Stimulated activated effector memory CD8-positive, alpha-beta T cell treated with anti-CD3 and anti-CD28 coated beads, Interleukin-12 subunit alpha, Interleukin-12 subunit beta, amount 100 ng/mL, for 72 hours (primary cell): ENCODE measurements at regions not wholly inside any gene's neighbourhood (a gene's known extent, or its start where the extent isn't known, plus 50 kb on each side); places are given as distances from the start of the nearest gene placed in this dataset.
"Not testable (repeated sequence)": the region's sequence is repeated elsewhere in the genome, so short reads cannot be mapped to it uniquely, and the experiment has no call there.

Source experiments
- ATAC-seq: fragments of 150-1000 bp; cut with Tn5 transposase; 2 replicates; pipeline ENCODE4 v1.10.0; 2021
- DNase-seq, 2 donors: peaks; one replicate each; pipeline ENCODE4 v3.0.0; 2021 to 2022; ENCODE audit warnings: low spot score in 2 of 2
- H3K27ac Mint-ChIP-seq: one replicate; pipeline ENCODE4 v1.8.0; 2022; ENCODE audit warnings: mild to moderate bottlenecking, mixed read lengths
- H3K36me3 Mint-ChIP-seq: one replicate; pipeline ENCODE4 v1.8.0; 2022; ENCODE audit warnings: mild to moderate bottlenecking, mixed read lengths
- H3K4me1 Mint-ChIP-seq: one replicate; pipeline ENCODE4 v1.8.0; 2022; ENCODE audit warnings: mixed read lengths
- H3K4me3 Mint-ChIP-seq: one replicate; pipeline ENCODE4 v1.8.0; 2022; ENCODE audit warnings: mild to moderate bottlenecking, mixed read lengths
- H3K9me3 Mint-ChIP-seq: one replicate; pipeline ENCODE4 v1.8.0; 2022; ENCODE audit warnings: mixed read lengths

DNA sequence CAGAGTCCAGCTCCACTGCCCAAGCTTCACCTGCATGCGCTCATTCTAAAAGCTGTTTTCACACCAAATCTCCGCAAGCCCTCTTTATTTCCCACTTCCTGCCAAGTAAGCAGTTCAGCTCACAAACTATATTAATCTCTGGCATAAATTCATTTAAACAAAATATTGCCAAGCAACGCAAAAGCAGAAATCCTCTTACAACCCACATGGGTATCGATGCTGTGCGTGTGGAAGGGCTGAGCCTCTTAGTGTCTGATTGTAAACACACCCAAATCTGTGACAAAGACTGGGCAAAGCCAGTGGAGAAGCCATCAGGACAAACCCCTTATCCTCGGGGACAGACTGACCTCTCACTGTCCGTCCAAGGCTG is 124.3 kb upstream of the ATP2B2 start:
- Mint-ChIP-seq H3K4me1 (no peaks in the 10 kb centered on the region), H3K36me3 (no peaks in the 10 kb centered on the region), H3K9me3 (no peaks in the 10 kb centered on the region), H3K4me3 (no peak overlapping the region), H3K27ac (no peak overlapping the region)
- ATAC-seq (no peak), DNase-seq (no peak)

- Mint-ChIP-seq H3K4me3 (no peak overlapping the region), H3K36me3 (no peaks in the 10 kb centered on the region), H3K9me3 (no peaks in the 10 kb centered on the region), H3K27ac (no peak overlapping the region), H3K4me1 (no peaks in the 10 kb centered on the region)
- no peak for ATAC-seq
- no peak for DNase-seq
Measured at GRCh38 chr3:10631224-10631623, 125.8 kb upstream of the ATP2B2 start.

DNA sequence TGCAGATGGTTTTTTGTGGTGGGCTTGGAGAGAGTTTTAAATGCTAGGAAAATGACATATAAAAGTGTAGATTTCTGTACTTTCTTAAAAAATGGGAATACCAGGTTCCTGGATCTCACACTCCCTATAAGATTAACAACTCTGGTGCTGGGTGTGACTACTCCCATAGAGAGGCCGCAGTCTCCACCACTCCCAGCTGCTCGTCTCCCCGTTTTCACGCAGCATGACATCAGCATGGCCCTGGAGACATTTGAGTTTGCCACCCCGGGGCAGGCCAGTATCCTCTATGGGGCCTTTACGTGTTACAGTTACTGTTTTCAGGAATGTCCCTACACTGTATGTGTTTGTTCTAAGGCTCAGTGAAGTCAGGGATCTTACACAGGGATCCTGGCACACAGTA is 126.7 kb upstream of the ATP2B2 start:
- Mint-ChIP-seq H3K4me1 (no peaks in the 10 kb centered on the region), H3K4me3 (no peak overlapping the region), H3K36me3 (no peaks in the 10 kb centered on the region), H3K9me3 (peaks cover 5% of the 10 kb centered on the region), H3K27ac (no peak overlapping the region)
- ATAC-seq = no peak
- no peak for DNase-seq

- H3K9me3 Mint-ChIP-seq = peaks cover 11% of the 10 kb centered on the region
- no peaks in the 10 kb centered on the region for H3K4me1 Mint-ChIP-seq
- ATAC-seq = no peak
- no peak overlapping the region for H3K27ac Mint-ChIP-seq
- no peak overlapping the region for H3K4me3 Mint-ChIP-seq
- H3K36me3 Mint-ChIP-seq = no peaks in the 10 kb centered on the region
- no peak for DNase-seq
Measured at GRCh38 chr3:10632741-10633140, 127.4 kb upstream of the ATP2B2 start.

- DNase-seq (no peak), ATAC-seq (no peak)
- no peaks in the 10 kb centered on the region for H3K4me1 Mint-ChIP-seq
- no peak overlapping the region for H3K27ac Mint-ChIP-seq
- H3K4me3 Mint-ChIP-seq = no peak overlapping the region
- H3K36me3 Mint-ChIP-seq = no peaks in the 10 kb centered on the region
- H3K9me3 Mint-ChIP-seq = peaks cover 23% of the 10 kb centered on the region
Measured at GRCh38 chr3:10635446-10636076, 130.2 kb upstream of the ATP2B2 start.

- ATAC-seq (no peak), DNase-seq (no peak)
- H3K4me1 Mint-ChIP-seq = no peaks in the 10 kb centered on the region
- H3K27ac Mint-ChIP-seq = no peak overlapping the region
- H3K4me3 Mint-ChIP-seq = no peak overlapping the region
- H3K36me3 Mint-ChIP-seq = no peaks in the 10 kb centered on the region
- H3K9me3 Mint-ChIP-seq = peaks cover 23% of the 10 kb centered on the region
Measured at GRCh38 chr3:10637342-10637741, 132.0 kb upstream of the ATP2B2 start.

GRCh38 chr3:10638466-10638865 is 133.1 kb upstream of the ATP2B2 start:
- H3K9me3 Mint-ChIP-seq = peaks cover 23% of the 10 kb centered on the region
- no peak for DNase-seq
- no peaks in the 10 kb centered on the region for H3K4me1 Mint-ChIP-seq
- no peak for ATAC-seq
- no peak overlapping the region for H3K27ac Mint-ChIP-seq
- H3K36me3 Mint-ChIP-seq = no peaks in the 10 kb centered on the region
- H3K4me3 Mint-ChIP-seq = no peak overlapping the region

- Mint-ChIP-seq H3K27ac (no peak overlapping the region), H3K9me3 (peaks cover 20% of the 10 kb centered on the region), H3K36me3 (no peaks in the 10 kb centered on the region), H3K4me3 (no peak overlapping the region), H3K4me1 (no peaks in the 10 kb centered on the region)
- DNase-seq (no peak), ATAC-seq (no peak)
Measured at GRCh38 chr3:10641760-10642159, 136.4 kb upstream of the ATP2B2 start.

DNA sequence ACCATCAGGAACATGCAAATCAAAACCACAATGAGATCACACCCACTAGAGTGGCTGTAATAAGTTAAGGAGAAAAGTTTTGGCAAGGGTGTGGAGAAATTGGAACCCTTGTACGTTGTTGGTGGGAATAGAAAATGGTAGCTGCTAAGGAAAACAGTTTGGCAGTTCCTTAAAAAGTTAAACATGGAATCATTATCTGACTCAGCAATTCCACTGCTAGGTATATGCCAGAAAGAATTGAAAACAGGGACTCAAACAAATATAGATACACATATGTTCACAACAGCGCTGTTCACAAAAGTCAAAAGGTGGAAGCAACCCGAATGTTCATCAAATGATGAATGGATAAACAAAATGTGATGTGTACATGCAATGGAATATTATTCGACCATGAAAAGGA is 138.8 kb upstream of the ATP2B2 start:
- H3K27ac Mint-ChIP-seq = no peak overlapping the region
- no peaks in the 10 kb centered on the region for H3K9me3 Mint-ChIP-seq
- no peaks in the 10 kb centered on the region for H3K4me1 Mint-ChIP-seq
- no peak for ATAC-seq
- DNase-seq = no peak
- H3K36me3 Mint-ChIP-seq = no peaks in the 10 kb centered on the region
- no peak overlapping the region for H3K4me3 Mint-ChIP-seq

DNA sequence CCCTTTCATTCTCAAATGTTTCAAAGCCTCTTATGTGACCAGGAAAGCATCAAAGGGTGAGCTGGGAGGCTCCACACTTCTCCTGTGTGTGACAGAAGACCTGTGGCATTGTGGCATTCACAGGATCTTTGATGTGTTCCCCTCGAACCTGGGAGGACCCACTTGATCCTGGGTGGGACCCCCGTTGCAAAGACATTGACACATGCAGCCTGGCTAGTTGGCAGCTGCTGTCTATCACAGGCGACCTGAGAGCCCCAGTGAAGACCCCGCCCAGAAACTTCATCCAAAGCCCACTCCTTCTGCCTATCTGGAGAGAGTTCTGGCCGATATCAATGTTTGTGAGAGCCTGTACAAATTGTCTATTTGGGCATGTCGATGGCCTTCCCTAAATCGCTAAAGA is 140.4 kb upstream of the ATP2B2 start:
- Mint-ChIP-seq H3K4me3 (no peak overlapping the region), H3K4me1 (no peaks in the 10 kb centered on the region), H3K27ac (no peak overlapping the region), H3K36me3 (no peaks in the 10 kb centered on the region), H3K9me3 (no peaks in the 10 kb centered on the region)
- ATAC-seq (no peak), DNase-seq (no peak)

- no peak overlapping the region for H3K4me3 Mint-ChIP-seq
Measured at GRCh38 chr3:10646531-10647335, 141.3 kb upstream of the ATP2B2 start.

DNA sequence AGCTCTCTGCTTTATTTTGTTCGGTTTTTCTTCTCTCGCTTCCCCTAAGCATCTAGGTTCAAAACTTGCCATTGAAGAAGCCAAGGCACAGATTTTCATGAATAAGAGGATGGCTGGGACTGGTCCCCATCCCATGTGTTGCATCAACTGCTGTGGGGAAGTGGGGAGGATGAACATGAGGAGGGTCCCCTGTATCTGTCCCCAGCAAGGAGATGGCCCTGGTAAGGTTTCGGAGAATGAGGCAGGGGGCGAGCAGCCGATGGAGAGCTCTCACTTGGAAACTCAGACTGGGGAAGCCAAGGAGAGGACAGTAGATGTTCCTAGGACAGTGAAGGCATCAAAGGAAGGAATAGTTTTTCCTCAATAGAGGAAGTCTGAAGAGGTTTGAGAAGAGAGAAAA is 142.0 kb upstream of the ATP2B2 start:
- H3K36me3 Mint-ChIP-seq = no peaks in the 10 kb centered on the region
- no peak overlapping the region for H3K4me3 Mint-ChIP-seq
- no peak overlapping the region for H3K27ac Mint-ChIP-seq
- ATAC-seq = no peak
- H3K9me3 Mint-ChIP-seq = no peaks in the 10 kb centered on the region
- DNase-seq = no peak
- no peaks in the 10 kb centered on the region for H3K4me1 Mint-ChIP-seq

More at GRCh38 chr3:10646531-10647335, 141.3 kb upstream of the ATP2B2 start:
- Mint-ChIP-seq H3K4me1 (no peaks in the 10 kb centered on the region), H3K27ac (no peak overlapping the region), H3K9me3 (no peaks in the 10 kb centered on the region), H3K36me3 (no peaks in the 10 kb centered on the region)
- ATAC-seq (no peak), DNase-seq (no peak)

DNA sequence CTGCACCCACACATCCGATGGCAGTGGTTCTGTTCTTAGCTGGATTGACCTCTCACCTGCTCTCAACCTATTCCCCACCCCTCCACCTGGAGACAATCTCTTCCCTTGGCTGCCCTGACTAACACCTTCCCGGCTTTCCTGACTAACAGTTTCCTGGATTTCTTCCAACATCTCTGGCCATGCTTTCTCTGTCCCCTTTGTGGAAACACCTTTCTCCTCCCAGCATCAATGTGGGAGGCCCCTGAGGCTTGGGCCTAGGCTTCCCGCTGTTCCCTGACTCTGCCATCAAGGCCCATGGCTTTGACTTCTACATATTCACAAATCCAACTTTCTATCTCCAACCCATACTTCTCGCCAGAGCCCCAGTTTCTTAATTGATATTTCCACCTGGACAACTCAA is 142.8 kb upstream of the ATP2B2 start:
- Mint-ChIP-seq H3K36me3 (no peaks in the 10 kb centered on the region), H3K4me3 (no peak overlapping the region), H3K4me1 (no peaks in the 10 kb centered on the region), H3K27ac (no peak overlapping the region), H3K9me3 (no peaks in the 10 kb centered on the region)
- no peak for DNase-seq
- no peak for ATAC-seq

GRCh38 chr3:10649463-10649862 is 144.1 kb upstream of the ATP2B2 start:
- not testable (repeated sequence) for H3K9me3 Mint-ChIP-seq, H3K27ac Mint-ChIP-seq, DNase-seq, H3K36me3 Mint-ChIP-seq, H3K4me3 Mint-ChIP-seq, ATAC-seq, H3K4me1 Mint-ChIP-seq

- no peak for ATAC-seq
- no peak for DNase-seq
- H3K9me3 Mint-ChIP-seq = no peaks in the 10 kb centered on the region
Measured at GRCh38 chr3:10651506-10651905, 146.1 kb upstream of the ATP2B2 start.

DNA sequence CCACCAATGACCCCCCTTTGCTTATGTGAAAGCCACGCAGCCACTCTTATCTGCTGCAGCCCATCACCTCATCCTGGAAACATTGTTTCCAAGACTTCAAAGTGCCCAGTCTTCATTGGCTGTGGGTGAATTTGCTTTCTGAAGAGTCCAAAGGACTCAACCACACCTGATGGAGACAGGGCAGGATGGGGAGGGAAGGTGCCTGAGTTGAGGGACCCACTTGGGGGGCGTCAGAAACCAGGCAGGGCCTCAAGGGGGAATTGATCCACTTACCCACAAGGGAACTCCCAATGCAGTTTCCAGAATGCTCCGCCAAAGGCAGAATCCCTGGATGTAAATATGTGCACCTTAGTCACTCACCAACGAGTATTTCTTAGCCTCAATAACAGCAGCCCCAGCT is 147.9 kb upstream of the ATP2B2 start:
- Mint-ChIP-seq H3K27ac (no peak overlapping the region), H3K4me1 (no peaks in the 10 kb centered on the region), H3K4me3 (no peak overlapping the region), H3K9me3 (no peaks in the 10 kb centered on the region), H3K36me3 (no peaks in the 10 kb centered on the region)
- no peak for ATAC-seq
- no peak for DNase-seq

More at GRCh38 chr3:10651506-10651905, 146.1 kb upstream of the ATP2B2 start:
- H3K4me1 Mint-ChIP-seq = no peaks in the 10 kb centered on the region
- no peak overlapping the region for H3K4me3 Mint-ChIP-seq
- H3K27ac Mint-ChIP-seq = no peak overlapping the region
- H3K36me3 Mint-ChIP-seq = no peaks in the 10 kb centered on the region
